ENCODE measurements at regions not wholly inside any gene's neighbourhood (a gene's known extent, or its start where the extent isn't known, plus 50 kb on each side); places are given as distances from the start of the nearest gene placed in this dataset.

DNA sequence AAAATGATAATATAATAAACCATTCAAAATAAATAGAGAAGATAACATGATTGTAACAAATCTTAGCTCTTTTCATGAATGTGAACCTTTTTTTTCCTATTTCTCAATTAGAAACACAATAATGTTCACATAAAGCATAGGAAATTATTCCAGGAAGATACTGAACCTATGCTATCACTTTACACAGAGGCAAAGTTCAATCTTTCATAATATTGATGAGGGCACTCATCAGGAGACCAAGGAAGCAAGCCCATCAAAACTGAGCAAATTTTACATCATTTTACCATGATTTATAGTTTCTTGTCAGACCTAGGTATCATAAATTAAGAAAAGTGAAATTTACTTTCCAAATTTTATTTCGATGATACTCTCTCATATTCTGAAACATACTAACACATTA lies 938.5 kb downstream of the TBC1D32 start:
- no peak for DNase-seq (ENCODE audit: low spot score)
- FAIRE-seq, result no peak
- no TSS peak for BruUV-seq (replicated peaks)
- no peaks in the 10 kb centered on the region for H3K9me3 ChIP-seq (ENCODE audit: low read length)
- TF ChIP-seq, protein P1, sequence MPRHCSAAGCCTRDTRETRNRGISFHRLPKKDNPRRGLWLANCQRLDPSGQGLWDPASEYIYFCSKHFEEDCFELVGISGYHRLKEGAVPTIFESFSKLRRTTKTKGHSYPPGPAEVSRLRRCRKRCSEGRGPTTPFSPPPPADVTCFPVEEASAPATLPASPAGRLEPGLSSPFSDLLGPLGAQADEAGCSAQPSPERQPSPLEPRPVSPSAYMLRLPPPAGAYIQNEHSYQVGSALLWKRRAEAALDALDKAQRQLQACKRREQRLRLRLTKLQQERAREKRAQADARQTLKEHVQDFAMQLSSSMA (CRISPR knock-in tag; IDR thresholded peaks at IDR 0.05), result no peak
- TF ChIP-seq ZKSCAN5 (CRISPR knock-in tag; IDR thresholded peaks at IDR 0.05) (no peak), KAT2B (IDR thresholded peaks at IDR 0.05; ENCODE audit: borderline replicate concordance, low read depth, low read length) (no peak), ISX (CRISPR knock-in tag; conservative IDR thresholded peaks at IDR 0.05) (no peak), TAF15 (IDR thresholded peaks at IDR 0.05; ENCODE audit: low read depth, low read length, poor library complexity, severe bottlenecking) (no peak), ZNF205 (CRISPR knock-in tag; IDR thresholded peaks at IDR 0.05) (no peak), SIX1 (CRISPR knock-in tag; IDR thresholded peaks at IDR 0.05; ENCODE audit: borderline replicate concordance) (peak; percentile 43; the same call in 1 of the 2 replicates), HNRNPLL (IDR thresholded peaks at IDR 0.05; ENCODE audit: low read depth, low read length, poor library complexity, severe bottlenecking) (no peak), HNF4A (CRISPR knock-in tag; IDR thresholded peaks at IDR 0.05) (peak; percentile 54), ZNF382 (CRISPR knock-in tag; IDR thresholded peaks at IDR 0.05; ENCODE audit: borderline replicate concordance) (no peak), NFYB (CRISPR knock-in tag; IDR thresholded peaks at IDR 0.05) (no peak), NFIC (IDR thresholded peaks at IDR 0.05; ENCODE audit: low read length) (no peak), CEBPG (CRISPR knock-in tag; IDR thresholded peaks at IDR 0.05) (0 out of 2 replicates have a peak, but pooled peaks have one; percentile 17)
- TF ChIP-seq, protein P2, sequence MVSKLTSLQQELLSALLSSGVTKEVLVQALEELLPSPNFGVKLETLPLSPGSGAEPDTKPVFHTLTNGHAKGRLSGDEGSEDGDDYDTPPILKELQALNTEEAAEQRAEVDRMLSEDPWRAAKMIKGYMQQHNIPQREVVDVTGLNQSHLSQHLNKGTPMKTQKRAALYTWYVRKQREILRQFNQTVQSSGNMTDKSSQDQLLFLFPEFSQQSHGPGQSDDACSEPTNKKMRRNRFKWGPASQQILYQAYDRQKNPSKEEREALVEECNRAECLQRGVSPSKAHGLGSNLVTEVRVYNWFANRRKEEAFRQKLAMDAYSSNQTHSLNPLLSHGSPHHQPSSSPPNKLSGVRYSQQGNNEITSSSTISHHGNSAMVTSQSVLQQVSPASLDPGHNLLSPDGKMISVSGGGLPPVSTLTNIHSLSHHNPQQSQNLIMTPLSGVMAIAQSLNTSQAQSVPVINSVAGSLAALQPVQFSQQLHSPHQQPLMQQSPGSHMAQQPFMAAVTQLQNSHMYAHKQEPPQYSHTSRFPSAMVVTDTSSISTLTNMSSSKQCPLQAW (CRISPR knock-in tag; IDR thresholded peaks at IDR 0.05), result no peak
- TF ChIP-seq, protein P3, sequence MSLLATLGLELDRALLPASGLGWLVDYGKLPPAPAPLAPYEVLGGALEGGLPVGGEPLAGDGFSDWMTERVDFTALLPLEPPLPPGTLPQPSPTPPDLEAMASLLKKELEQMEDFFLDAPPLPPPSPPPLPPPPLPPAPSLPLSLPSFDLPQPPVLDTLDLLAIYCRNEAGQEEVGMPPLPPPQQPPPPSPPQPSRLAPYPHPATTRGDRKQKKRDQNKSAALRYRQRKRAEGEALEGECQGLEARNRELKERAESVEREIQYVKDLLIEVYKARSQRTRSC (CRISPR knock-in tag; IDR thresholded peaks at IDR 0.05; ENCODE audit: low read depth), result no peak
- TF ChIP-seq, protein P4, sequence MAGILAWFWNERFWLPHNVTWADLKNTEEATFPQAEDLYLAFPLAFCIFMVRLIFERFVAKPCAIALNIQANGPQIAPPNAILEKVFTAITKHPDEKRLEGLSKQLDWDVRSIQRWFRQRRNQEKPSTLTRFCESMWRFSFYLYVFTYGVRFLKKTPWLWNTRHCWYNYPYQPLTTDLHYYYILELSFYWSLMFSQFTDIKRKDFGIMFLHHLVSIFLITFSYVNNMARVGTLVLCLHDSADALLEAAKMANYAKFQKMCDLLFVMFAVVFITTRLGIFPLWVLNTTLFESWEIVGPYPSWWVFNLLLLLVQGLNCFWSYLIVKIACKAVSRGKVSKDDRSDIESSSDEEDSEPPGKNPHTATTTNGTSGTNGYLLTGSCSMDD (CRISPR knock-in tag; IDR thresholded peaks at IDR 0.05), result no peak
- TF ChIP-seq, protein P5, sequence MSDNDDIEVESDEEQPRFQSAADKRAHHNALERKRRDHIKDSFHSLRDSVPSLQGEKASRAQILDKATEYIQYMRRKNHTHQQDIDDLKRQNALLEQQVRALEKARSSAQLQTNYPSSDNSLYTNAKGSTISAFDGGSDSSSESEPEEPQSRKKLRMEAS (IDR thresholded peaks at IDR 0.05), result no peak
- H3K4me3 ChIP-seq (replicated peaks in 1 of 3; ENCODE audit: insufficient read depth in 1 of 3, low read depth in 2 of 3, low read length in 3 of 3), result no peak overlapping the region
- H4K20me1 ChIP-seq (ENCODE audit: insufficient read depth, low read length), result no peaks in the 10 kb centered on the region
- H3K9ac ChIP-seq (ENCODE audit: insufficient read depth, low read depth, low read length), result no peak overlapping the region
- intact Hi-C loops (cut with micrococcal nuclease; ENCODE audit: unreplicated experiment), result no loop called here
- ATAC-seq, result peak; percentile 62
- 13% methylated on average over 1 of the region's 1 CpG for WGBS (ENCODE audit: low lambda C conversion rate)
- no peaks in the 10 kb centered on the region for H3K79me2 ChIP-seq (ENCODE audit: insufficient read depth, low read length)
- in situ Hi-C loops (cut with HindIII; ENCODE audit: extremely low pct_ligation_motif_present, low pct_unique_long_range_greater_than_20kb), result no loop called here
- H3K36me3 ChIP-seq (replicated peaks in 1 of 2; ENCODE audit: control insufficient read depth in 1 of 2, insufficient read depth in 2 of 2, low read length in 2 of 2), result no peaks in the 10 kb centered on the region
- H3K27ac ChIP-seq (ENCODE audit: extremely low read length, insufficient read depth, low read length), result no peak overlapping the region
- ChIA-PET POLR2A (no interaction called here), CTCF (ENCODE audit: low intra/inter-chr PET ratio, low total read pairs) (no interaction called here)
- no peak overlapping the region for H3K4me2 ChIP-seq (ENCODE audit: low read depth, low read length)
- H3K27me3 ChIP-seq (ENCODE audit: control insufficient read depth in 1 of 2, insufficient read depth in 2 of 2, low read length in 2 of 2), result no peaks in the 10 kb centered on the region
- no peak overlapping the region for H2AFZ ChIP-seq (ENCODE audit: low read length)
- H3K4me1 ChIP-seq (ENCODE audit: insufficient read depth, low read length), result no peaks in the 10 kb centered on the region
